ENCODE measurements at regions not wholly inside any gene's neighbourhood (a gene's known extent, or its start where the extent isn't known, plus 50 kb on each side); places are given as distances from the start of the nearest gene placed in this dataset.

- Histone ChIP-seq H3K27ac (no peak overlapping the region), H3K27me3 (replicated peaks; ENCODE audit: insufficient read depth) (no peaks in the 10 kb centered on the region), H3K4me1 (replicated peaks) (no peaks in the 10 kb centered on the region), H3K9me3 (no peaks in the 10 kb centered on the region), H3K4me3 (no peak overlapping the region), H3K36me3 (no peaks in the 10 kb centered on the region)
- DNase-seq (ENCODE audit: low spot score), result no peak
- 58% methylated on average over 2 of the region's 2 CpGs for WGBS
- no peak for TF ChIP-seq CTCF (IDR thresholded peaks at IDR 0.05)
- TF ChIP-seq POLR2A (IDR thresholded peaks at IDR 0.05), result no peak
- TF ChIP-seq POLR2AphosphoS5 (IDR thresholded peaks at IDR 0.05), result no peak
- intact Hi-C loops (cut with DNase I), result no loop called here
Measured at GRCh38 chr11:21774212-21774611, 418.7 kb upstream of the ANO5 start.

GRCh38 chr11:21775911-21776310 is 417.0 kb upstream of the ANO5 start:
- Histone ChIP-seq H3K4me3 (no peak overlapping the region), H3K9me3 (no peaks in the 10 kb centered on the region), H3K27me3 (replicated peaks; ENCODE audit: insufficient read depth) (no peaks in the 10 kb centered on the region), H3K36me3 (no peaks in the 10 kb centered on the region), H3K4me1 (replicated peaks) (no peaks in the 10 kb centered on the region), H3K27ac (no peak overlapping the region)
- intact Hi-C loops (cut with DNase I), result no loop called here
- DNase-seq (ENCODE audit: low spot score), result no peak
- TF ChIP-seq POLR2A (IDR thresholded peaks at IDR 0.05) (no peak), CTCF (IDR thresholded peaks at IDR 0.05) (no peak), POLR2AphosphoS5 (IDR thresholded peaks at IDR 0.05) (no peak)

GRCh38 chr11:21783954-21784353 is 408.9 kb upstream of the ANO5 start:
- Histone ChIP-seq H3K4me3 (no peak overlapping the region), H3K4me1 (replicated peaks) (no peaks in the 10 kb centered on the region), H3K27ac (no peak overlapping the region), H3K9me3 (no peaks in the 10 kb centered on the region), H3K27me3 (replicated peaks; ENCODE audit: insufficient read depth) (no peaks in the 10 kb centered on the region), H3K36me3 (no peaks in the 10 kb centered on the region)
- no peak for TF ChIP-seq POLR2AphosphoS5 (IDR thresholded peaks at IDR 0.05)
- TF ChIP-seq CTCF (IDR thresholded peaks at IDR 0.05), result no peak
- TF ChIP-seq POLR2A (IDR thresholded peaks at IDR 0.05), result no peak
- intact Hi-C loops (cut with DNase I), result no loop called here
- no peak for DNase-seq (ENCODE audit: low spot score)
- WGBS, result 85% methylated on average over 4 of the region's 4 CpGs

GRCh38 chr11:21785351-21785750 is 407.5 kb upstream of the ANO5 start:
- H3K36me3 ChIP-seq, result no peaks in the 10 kb centered on the region
- H3K27me3 ChIP-seq (replicated peaks; ENCODE audit: insufficient read depth), result no peaks in the 10 kb centered on the region
- TF ChIP-seq POLR2AphosphoS5 (IDR thresholded peaks at IDR 0.05) (no peak), CTCF (IDR thresholded peaks at IDR 0.05) (no peak), POLR2A (IDR thresholded peaks at IDR 0.05) (no peak)
- intact Hi-C loops (cut with DNase I), result no loop called here
- no peak overlapping the region for H3K27ac ChIP-seq
- 76% methylated on average over 3 of the region's 3 CpGs for WGBS
- H3K4me3 ChIP-seq, result no peak overlapping the region
- no peak for DNase-seq (ENCODE audit: low spot score)
- H3K4me1 ChIP-seq (replicated peaks), result no peaks in the 10 kb centered on the region
- no peaks in the 10 kb centered on the region for H3K9me3 ChIP-seq

GRCh38 chr11:21794306-21794705 is 398.6 kb upstream of the ANO5 start:
- intact Hi-C loops (cut with DNase I), result no loop called here
- H3K27me3 ChIP-seq (replicated peaks; ENCODE audit: insufficient read depth), result no peaks in the 10 kb centered on the region
- no peak overlapping the region for H3K27ac ChIP-seq
- no peak overlapping the region for H3K4me3 ChIP-seq
- no peaks in the 10 kb centered on the region for H3K9me3 ChIP-seq
- 77% methylated on average over 2 of the region's 2 CpGs for WGBS
- no peak for TF ChIP-seq POLR2A (IDR thresholded peaks at IDR 0.05)
- no peak for TF ChIP-seq POLR2AphosphoS5 (IDR thresholded peaks at IDR 0.05)
- TF ChIP-seq CTCF (IDR thresholded peaks at IDR 0.05), result no peak
- no peaks in the 10 kb centered on the region for H3K4me1 ChIP-seq (replicated peaks)
- DNase-seq (ENCODE audit: low spot score), result no peak
- no peaks in the 10 kb centered on the region for H3K36me3 ChIP-seq
